GM12875 (cell line): ENCODE measurements at regions not wholly inside any gene's neighbourhood (a gene's known extent, or its start where the extent isn't known, plus 50 kb on each side); places are given as distances from the start of the nearest gene placed in this dataset.

Experiments used
- H3K4me3 ChIP-seq: one replicate; pipeline ENCODE4 v1.5.1; 2011; ENCODE audit warnings: low read depth, low read length, control low read depth
- TF ChIP-seq, protein P1 (sequence below): IDR thresholded peaks from 2 replicates; pipeline ENCODE4 v1.5.1; 2011; ENCODE audit warnings: low read depth, mild to moderate bottlenecking, control low read depth, inconsistent platforms, low read length, moderate library complexity, borderline replicate concordance; ENCODE audit not compliant: insufficient read depth

GRCh38 chr10:4188406-4188805 is 403.4 kb upstream of the KLF6 start:
- TF ChIP-seq, protein P1, sequence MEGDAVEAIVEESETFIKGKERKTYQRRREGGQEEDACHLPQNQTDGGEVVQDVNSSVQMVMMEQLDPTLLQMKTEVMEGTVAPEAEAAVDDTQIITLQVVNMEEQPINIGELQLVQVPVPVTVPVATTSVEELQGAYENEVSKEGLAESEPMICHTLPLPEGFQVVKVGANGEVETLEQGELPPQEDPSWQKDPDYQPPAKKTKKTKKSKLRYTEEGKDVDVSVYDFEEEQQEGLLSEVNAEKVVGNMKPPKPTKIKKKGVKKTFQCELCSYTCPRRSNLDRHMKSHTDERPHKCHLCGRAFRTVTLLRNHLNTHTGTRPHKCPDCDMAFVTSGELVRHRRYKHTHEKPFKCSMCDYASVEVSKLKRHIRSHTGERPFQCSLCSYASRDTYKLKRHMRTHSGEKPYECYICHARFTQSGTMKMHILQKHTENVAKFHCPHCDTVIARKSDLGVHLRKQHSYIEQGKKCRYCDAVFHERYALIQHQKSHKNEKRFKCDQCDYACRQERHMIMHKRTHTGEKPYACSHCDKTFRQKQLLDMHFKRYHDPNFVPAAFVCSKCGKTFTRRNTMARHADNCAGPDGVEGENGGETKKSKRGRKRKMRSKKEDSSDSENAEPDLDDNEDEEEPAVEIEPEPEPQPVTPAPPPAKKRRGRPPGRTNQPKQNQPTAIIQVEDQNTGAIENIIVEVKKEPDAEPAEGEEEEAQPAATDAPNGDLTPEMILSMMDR = no peak
- no peak overlapping the region for H3K4me3 ChIP-seq

DNA sequence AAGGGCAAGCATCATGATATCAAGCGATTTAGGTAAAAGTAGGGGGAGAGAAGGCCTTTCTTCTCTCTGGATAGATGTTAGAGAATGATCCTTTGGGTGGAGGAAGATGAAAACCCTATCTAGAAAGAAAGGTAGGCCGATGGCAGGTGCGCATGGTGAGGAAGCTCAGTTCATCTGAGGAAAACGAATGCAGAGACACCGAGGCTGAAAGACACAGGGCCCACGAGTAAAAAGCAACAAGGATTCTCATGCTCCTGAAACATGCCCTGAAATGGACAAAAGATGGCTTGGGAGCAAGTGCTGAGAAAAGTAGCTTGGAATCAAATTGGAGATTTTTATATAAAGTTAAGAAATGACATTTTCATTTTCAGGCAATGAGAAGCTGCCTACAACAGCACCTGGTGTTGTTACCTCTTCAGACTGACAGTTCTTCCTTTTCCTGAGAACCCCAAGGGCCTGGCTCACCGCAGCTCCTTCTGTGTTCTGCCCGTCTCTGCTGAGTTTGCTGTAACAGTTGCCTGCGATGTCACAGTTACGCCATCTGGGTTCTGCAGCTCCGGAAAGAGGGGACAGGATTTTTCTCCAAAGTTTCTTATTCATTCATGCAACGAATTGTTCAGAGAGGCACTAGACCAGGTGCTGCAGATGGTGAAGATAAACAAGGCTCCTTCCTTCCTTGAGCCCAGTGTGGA is 402.0 kb upstream of the KLF6 start:
- TF ChIP-seq, protein P1 = no peak
- no peak overlapping the region for H3K4me3 ChIP-seq

- TF ChIP-seq, protein P1 = no peak
- no peak overlapping the region for H3K4me3 ChIP-seq
Observed at GRCh38 chr10:4183761-4184261, 398.8 kb upstream of the KLF6 start.

- no peak overlapping the region for H3K4me3 ChIP-seq
- TF ChIP-seq, protein P1 = no peak
Observed at GRCh38 chr10:4181621-4182049, 396.6 kb upstream of the KLF6 start.

- no peak overlapping the region for H3K4me3 ChIP-seq
- TF ChIP-seq, protein P1 = no peak
Observed at GRCh38 chr10:4181081-4181480, 396.1 kb upstream of the KLF6 start.

GRCh38 chr10:4177791-4178190 is 392.8 kb upstream of the KLF6 start:
- TF ChIP-seq, protein P1 = no peak
- no peak overlapping the region for H3K4me3 ChIP-seq

- TF ChIP-seq, protein P1 = no peak
- H3K4me3 ChIP-seq = no peak overlapping the region
Observed at GRCh38 chr10:4176500-4177281, 391.7 kb upstream of the KLF6 start.
